HCT116 (cell line): ENCODE measurements at regions not wholly inside any gene's neighbourhood (a gene's known extent, or its start where the extent isn't known, plus 50 kb on each side); places are given as distances from the start of the nearest gene placed in this dataset.

Experiments
- ATAC-seq: fragments of 200-7000 bp; cut with Tn5 transposase; 2 replicates; pipeline ENCODE4 v1.9.1; 2020; ENCODE audit warnings: mild to moderate bottlenecking, moderate library complexity
- BruUV-seq: library from RNA; stranded (reverse); fragments of 400-500 nt; replicated peaks from 2 replicates; lab custom pipeline; 2021; lab: Mats Ljungman, UMichigan
- CTCF ChIA-PET: fragments of 300-600 bp; sonication (Branson Sonifier 250); formaldehyde crosslinking; loops from one replicate; lab custom pipeline; 2021; ENCODE audit warnings: antibody characterized with exemption; lab: Charles Lee
- POLR2A ChIA-PET: fragments of 300-600, 350-600 bp; sonication (Branson Sonifier 250); formaldehyde crosslinking; loops from one replicate; lab custom pipeline; 2021; ENCODE audit warnings: antibody characterized with exemption; lab: Charles Lee
- RAD21 ChIA-PET, 2 experiments: fragments of 300-600 bp; sonication (Branson Sonifier 250); formaldehyde crosslinking; loops; one replicate each; lab custom pipeline; 2023; ENCODE audit warnings: low total read pairs in 2 of 2; ENCODE audit not compliant: uncharacterized antibody in 2 of 2, unreplicated experiment in 2 of 2, low non-redundant PET in 1 of 2; lab: Charles Lee
- DNase-seq: peaks from one replicate; pipeline ENCODE4 v3.0.0-alpha.2; 2010; ENCODE audit warnings: low read depth, low spot score
- H2AFZ ChIP-seq: fragments of 200-600 bp; shearing (Covaris generic), sonication (generic); 2 replicates; pipeline ENCODE4 v1.6.1; 2017; ENCODE audit warnings: low read depth, mixed run types, mixed read lengths, antibody characterized with exemption, low read length; ENCODE audit not compliant: poor library complexity, severe bottlenecking
- H3K27ac ChIP-seq: 2 replicates; pipeline ENCODE4 v1.5.1; 2012; ENCODE audit warnings: low read depth, low read length
- H3K27me3 ChIP-seq: fragments of 200-600 bp; sonication (generic); 2 replicates; pipeline ENCODE4 v1.6.1; 2016; ENCODE audit warnings: mixed run types, low read length, mixed read lengths; ENCODE audit not compliant: insufficient read depth
- H3K36me3 ChIP-seq, 2 experiments: fragments of 200-500 bp in 1 of 2; fragments of 200-600 bp in 1 of 2; sonication (Bioruptor generic) in 1 of 2; sonication (generic) in 1 of 2; 2 replicates each; pipeline versions ENCODE4 v1.5.1 to v1.6.1; 2014 to 2016; ENCODE audit warnings: low read length in 2 of 2, inconsistent platforms in 1 of 2, mixed read lengths in 1 of 2, mixed run types in 1 of 2; ENCODE audit not compliant: insufficient read depth in 2 of 2, control insufficient read depth in 1 of 2
- H3K4me1 ChIP-seq, 2 experiments: fragments of 200-600 bp in 1 of 2; sonication (generic) in 1 of 2; 2 replicates each; pipeline versions ENCODE4 v1.5.1 to v1.6.1; 2012 to 2017; ENCODE audit warnings: low read length in 2 of 2, inconsistent platforms in 1 of 2, mild to moderate bottlenecking in 1 of 2, mixed read lengths in 1 of 2, mixed run types in 1 of 2, moderate library complexity in 1 of 2; ENCODE audit not compliant: insufficient read depth in 2 of 2, control insufficient read depth in 1 of 2
- H3K4me2 ChIP-seq: fragments of 200-600 bp; sonication (generic); 2 replicates; pipeline ENCODE4 v1.6.1; 2017; ENCODE audit warnings: mixed run types, low read length, mixed read lengths
- H3K4me3 ChIP-seq, 2 experiments: fragments of 200-600 bp in 1 of 2; sonication (generic) in 1 of 2; replicated peaks in 1 of 2; 2 replicates each; pipeline ENCODE4 v1.5.1; 2011 to 2016; ENCODE audit warnings: low read length in 2 of 2, control low read depth in 1 of 2, low read depth in 1 of 2, mild to moderate bottlenecking in 1 of 2, mixed read lengths in 1 of 2, mixed run types in 1 of 2
- H3K79me2 ChIP-seq: fragments of 200-600 bp; sonication (generic); 2 replicates; pipeline ENCODE4 v1.6.1; 2017; ENCODE audit warnings: mild to moderate bottlenecking, mixed run types, low read length, moderate library complexity, mixed read lengths; ENCODE audit not compliant: insufficient read depth
- H3K9ac ChIP-seq: fragments of 200-600 bp; sonication (generic); 2 replicates; pipeline ENCODE4 v1.6.1; 2016; ENCODE audit warnings: low read length, mixed read lengths
- H3K9me2 ChIP-seq: fragments of 200-600 bp; sonication (generic), shearing (Covaris generic); 2 replicates; pipeline ENCODE4 v1.6.1; 2017; ENCODE audit warnings: mixed run types, mild to moderate bottlenecking, moderate library complexity; ENCODE audit not compliant: insufficient read depth
- H3K9me3 ChIP-seq, 2 experiments: fragments of 200-500 bp in 1 of 2; fragments of 200-600 bp in 1 of 2; sonication (Bioruptor generic) in 1 of 2; sonication (generic) in 1 of 2; 2 replicates each; pipeline ENCODE4 v1.6.1; 2014 to 2017; ENCODE audit warnings: low read length in 2 of 2, mixed read lengths in 2 of 2, inconsistent platforms in 1 of 2, low read depth in 1 of 2, mild to moderate bottlenecking in 1 of 2, mixed run types in 1 of 2, moderate library complexity in 1 of 2; ENCODE audit not compliant: control insufficient read depth in 1 of 2, insufficient read depth in 1 of 2
- H4K20me1 ChIP-seq: fragments of 200-600 bp; sonication (generic), shearing (Covaris generic); 2 replicates; pipeline ENCODE4 v1.6.1; 2017; ENCODE audit warnings: mixed run types, mild to moderate bottlenecking, moderate library complexity; ENCODE audit not compliant: insufficient read depth
- CEBPB ChIP-seq: IDR thresholded peaks from 2 replicates; pipeline ENCODE4 v1.6.1; 2012; ENCODE audit warnings: low read depth
- EGR1 ChIP-seq: IDR thresholded peaks from 2 replicates; pipeline ENCODE4 v1.6.1; 2012; ENCODE audit warnings: low read depth
- FOSL1 ChIP-seq: IDR thresholded peaks from 2 replicates; pipeline ENCODE4 v1.6.1; 2012; ENCODE audit warnings: low read depth
- JUND ChIP-seq: IDR thresholded peaks from 2 replicates; pipeline ENCODE4 v1.6.1; 2012
- POLR2A ChIP-seq: IDR thresholded peaks from 2 replicates; pipeline ENCODE4 v1.7.0; 2011; ENCODE audit warnings: borderline replicate concordance; ENCODE audit not compliant: insufficient read depth, insufficient read length; ENCODE audit errors: extremely low read depth
- POLR2AphosphoS5 ChIP-seq: IDR thresholded peaks from 2 replicates; pipeline ENCODE4 v1.6.1; 2011; ENCODE audit warnings: mild to moderate bottlenecking, low read depth, low read length, moderate library complexity
- SIN3A ChIP-seq: IDR thresholded peaks from 2 replicates; pipeline ENCODE4 v1.6.1; 2012; ENCODE audit warnings: low read depth
- TCF7L2 ChIP-seq: IDR thresholded peaks from 2 replicates; pipeline ENCODE4 v1.7.0; 2011; ENCODE audit warnings: borderline replicate concordance, inconsistent platforms; ENCODE audit not compliant: insufficient read depth, insufficient read length; ENCODE audit errors: extremely low read depth
- intact Hi-C: fragments of 100-400 bp; cut with micrococcal nuclease; formaldehyde crosslinking; loops from 2 replicates; pipeline ENCODE4 v1.10.0; 2022
- TF ChIP-seq, protein P1 (sequence below): IDR thresholded peaks from 2 replicates; pipeline ENCODE4 v1.6.1; 2012
- TF ChIP-seq, protein P2 (sequence below): IDR thresholded peaks from 2 replicates; pipeline ENCODE4 v1.6.1; 2012; ENCODE audit warnings: low read depth

GRCh38 chr18:47680488-47680887, 250.0 kb downstream of the SMAD2 start:
- no peaks in the 10 kb centered on the region for H4K20me1 ChIP-seq
- ChIA-PET CTCF (no interaction called here), POLR2A (no interaction called here), RAD21 (no interaction called here)
- H3K4me1 ChIP-seq, result no peaks in the 10 kb centered on the region
- H3K9ac ChIP-seq, result no peak overlapping the region
- H3K36me3 ChIP-seq, result no peaks in the 10 kb centered on the region
- H3K27me3 ChIP-seq, result no peaks in the 10 kb centered on the region
- no peaks in the 10 kb centered on the region for H3K9me3 ChIP-seq
- H2AFZ ChIP-seq, result no peak overlapping the region
- no peak overlapping the region for H3K27ac ChIP-seq
- ATAC-seq (no peak), DNase-seq (no peak)
- intact Hi-C loops, result no loop called here
- TF ChIP-seq TCF7L2, result no peak
- TF ChIP-seq CEBPB, result no peak
- no peak for TF ChIP-seq SIN3A
- TF ChIP-seq, protein P1, sequence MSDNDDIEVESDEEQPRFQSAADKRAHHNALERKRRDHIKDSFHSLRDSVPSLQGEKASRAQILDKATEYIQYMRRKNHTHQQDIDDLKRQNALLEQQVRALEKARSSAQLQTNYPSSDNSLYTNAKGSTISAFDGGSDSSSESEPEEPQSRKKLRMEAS, result no peak
- no peak for TF ChIP-seq POLR2A
- TF ChIP-seq FOSL1, result no peak
- TF ChIP-seq POLR2AphosphoS5, result no peak
- no peak for TF ChIP-seq JUND
- H3K9me2 ChIP-seq, result no peaks in the 10 kb centered on the region
- H3K79me2 ChIP-seq, result no peaks in the 10 kb centered on the region
- H3K4me2 ChIP-seq, result no peak overlapping the region
- H3K4me3 ChIP-seq, result no peak overlapping the region
- no TSS peak for BruUV-seq

GRCh38 chr18:47679864-47680263, 250.6 kb downstream of the SMAD2 start:
- RAD21 ChIA-PET, result no interaction called here
- no peak for TF ChIP-seq CEBPB
- no peak for TF ChIP-seq EGR1
- TF ChIP-seq, protein P2, sequence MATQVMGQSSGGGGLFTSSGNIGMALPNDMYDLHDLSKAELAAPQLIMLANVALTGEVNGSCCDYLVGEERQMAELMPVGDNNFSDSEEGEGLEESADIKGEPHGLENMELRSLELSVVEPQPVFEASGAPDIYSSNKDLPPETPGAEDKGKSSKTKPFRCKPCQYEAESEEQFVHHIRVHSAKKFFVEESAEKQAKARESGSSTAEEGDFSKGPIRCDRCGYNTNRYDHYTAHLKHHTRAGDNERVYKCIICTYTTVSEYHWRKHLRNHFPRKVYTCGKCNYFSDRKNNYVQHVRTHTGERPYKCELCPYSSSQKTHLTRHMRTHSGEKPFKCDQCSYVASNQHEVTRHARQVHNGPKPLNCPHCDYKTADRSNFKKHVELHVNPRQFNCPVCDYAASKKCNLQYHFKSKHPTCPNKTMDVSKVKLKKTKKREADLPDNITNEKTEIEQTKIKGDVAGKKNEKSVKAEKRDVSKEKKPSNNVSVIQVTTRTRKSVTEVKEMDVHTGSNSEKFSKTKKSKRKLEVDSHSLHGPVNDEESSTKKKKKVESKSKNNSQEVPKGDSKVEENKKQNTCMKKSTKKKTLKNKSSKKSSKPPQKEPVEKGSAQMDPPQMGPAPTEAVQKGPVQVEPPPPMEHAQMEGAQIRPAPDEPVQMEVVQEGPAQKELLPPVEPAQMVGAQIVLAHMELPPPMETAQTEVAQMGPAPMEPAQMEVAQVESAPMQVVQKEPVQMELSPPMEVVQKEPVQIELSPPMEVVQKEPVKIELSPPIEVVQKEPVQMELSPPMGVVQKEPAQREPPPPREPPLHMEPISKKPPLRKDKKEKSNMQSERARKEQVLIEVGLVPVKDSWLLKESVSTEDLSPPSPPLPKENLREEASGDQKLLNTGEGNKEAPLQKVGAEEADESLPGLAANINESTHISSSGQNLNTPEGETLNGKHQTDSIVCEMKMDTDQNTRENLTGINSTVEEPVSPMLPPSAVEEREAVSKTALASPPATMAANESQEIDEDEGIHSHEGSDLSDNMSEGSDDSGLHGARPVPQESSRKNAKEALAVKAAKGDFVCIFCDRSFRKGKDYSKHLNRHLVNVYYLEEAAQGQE, result no peak
- no peak for TF ChIP-seq POLR2A
- Histone ChIP-seq H3K27ac (no peak overlapping the region), H3K4me1 (no peaks in the 10 kb centered on the region), H3K79me2 (no peaks in the 10 kb centered on the region), H3K4me3 (no peak overlapping the region), H4K20me1 (no peaks in the 10 kb centered on the region), H2AFZ (no peak overlapping the region), H3K9ac (no peak overlapping the region), H3K27me3 (peaks cover 4% of the 10 kb centered on the region; the same call in 1 of the 2 replicates), H3K9me2 (no peaks in the 10 kb centered on the region), H3K9me3 (no peaks in the 10 kb centered on the region), H3K4me2 (no peak overlapping the region), H3K36me3 (no peaks in the 10 kb centered on the region)
- DNase-seq (no peak), ATAC-seq (no peak)
- intact Hi-C loops, result no loop called here
- POLR2A ChIA-PET, result no interaction called here
- no TSS peak for BruUV-seq
- CTCF ChIA-PET, result no interaction called here
